Embryonic facial prominence (tissue), 1 donor: ENCODE measurements at regions not wholly inside any gene's neighbourhood (a gene's known extent, or its start where the extent isn't known, plus 50 kb on each side); places are given as distances from the start of the nearest gene placed in this dataset.
"Not testable (repeated sequence)": the region's sequence is repeated elsewhere in the genome, so short reads cannot be mapped to it uniquely, and the experiment has no call there.

Experiments used
- DNase-seq: peaks from one replicate; pipeline ENCODE4 v3.0.0-alpha.2; 2016; ENCODE audit errors: extremely low spot score

DNA sequence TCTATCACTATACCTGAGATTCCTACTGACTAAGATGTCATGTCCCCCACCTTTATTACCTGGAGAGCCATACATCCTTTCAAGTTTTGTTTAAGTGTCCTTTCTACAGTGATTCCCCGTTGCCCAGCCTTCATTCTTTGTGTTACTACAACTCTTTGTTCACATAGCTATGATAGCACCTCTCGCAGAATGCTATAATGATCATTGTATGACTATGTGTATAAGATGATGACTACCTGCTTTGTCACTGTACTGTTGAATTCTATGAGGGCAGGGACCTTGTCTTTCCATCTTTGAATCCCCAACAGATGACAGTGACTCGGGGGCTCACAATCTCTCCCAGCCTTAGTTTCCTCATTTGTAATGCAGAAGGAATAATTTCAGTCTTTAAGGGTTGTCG is 361.2 kb downstream of the NPR3 start:
- DNase-seq: no peak

DNA sequence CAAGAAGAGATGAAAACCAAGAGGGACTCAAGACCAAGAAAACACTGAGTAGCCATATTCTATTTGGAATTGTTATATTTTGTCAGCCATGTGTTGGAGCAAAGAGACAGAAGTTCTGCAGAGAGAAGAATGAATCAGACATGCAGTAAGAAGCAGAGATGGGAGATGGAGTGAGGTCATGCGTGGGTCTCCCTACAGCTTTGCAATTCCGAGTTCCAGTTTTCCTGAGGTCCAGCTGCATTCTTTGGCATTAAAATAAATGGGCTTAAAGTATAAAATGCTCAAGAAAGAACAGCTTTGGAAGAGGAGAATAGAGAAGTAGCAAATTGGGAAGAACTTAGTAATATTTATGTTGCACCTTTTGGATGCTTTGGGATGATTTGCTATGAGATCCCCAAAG is 361.6 kb downstream of the NPR3 start:
- DNase-seq: no peak

- DNase-seq: no peak
Measured at GRCh38 chr5:33073881-33074327, 362.8 kb downstream of the NPR3 start.

DNA sequence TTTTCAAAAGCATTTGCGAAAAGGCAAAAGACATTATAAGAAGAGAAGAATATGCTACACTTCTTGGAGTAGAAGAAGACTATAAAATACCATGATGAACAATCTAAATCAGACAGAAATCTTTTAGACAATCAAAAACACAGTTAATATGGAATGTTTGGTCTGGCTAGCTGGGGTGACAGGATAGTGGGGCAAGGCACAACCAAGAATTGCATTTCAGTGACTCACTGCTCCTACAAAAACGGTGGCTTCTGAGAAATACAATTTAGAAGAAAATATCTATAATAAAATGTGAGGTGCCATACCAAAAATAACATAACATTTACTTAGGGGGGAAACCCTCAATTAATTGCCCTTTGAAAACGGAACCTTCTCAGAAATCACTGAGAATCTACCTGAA is 363.4 kb downstream of the NPR3 start:
- DNase-seq: no peak

- DNase-seq: no peak
Measured at GRCh38 chr5:33075731-33076130, 364.6 kb downstream of the NPR3 start.

DNA sequence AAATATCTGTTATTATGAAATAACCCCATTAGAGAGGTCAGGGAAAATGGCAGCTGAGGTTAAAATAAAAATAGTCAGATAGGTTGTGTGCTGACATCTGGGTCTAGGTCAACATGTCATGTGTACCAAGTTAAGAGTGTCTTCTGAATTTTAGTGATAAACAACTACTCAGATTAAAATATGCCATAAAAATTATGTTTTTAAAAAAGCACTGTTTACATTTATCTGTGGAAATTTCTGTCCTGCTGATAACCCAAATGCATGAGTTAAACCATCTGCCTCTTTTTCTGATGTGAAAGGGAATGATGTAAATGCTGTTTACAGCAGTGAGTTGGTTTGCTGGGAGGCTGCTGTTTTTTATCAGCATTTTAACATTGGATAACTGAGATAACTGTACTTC is 361.2 kb upstream of the TARS1 start:
- DNase-seq: no peak

DNA sequence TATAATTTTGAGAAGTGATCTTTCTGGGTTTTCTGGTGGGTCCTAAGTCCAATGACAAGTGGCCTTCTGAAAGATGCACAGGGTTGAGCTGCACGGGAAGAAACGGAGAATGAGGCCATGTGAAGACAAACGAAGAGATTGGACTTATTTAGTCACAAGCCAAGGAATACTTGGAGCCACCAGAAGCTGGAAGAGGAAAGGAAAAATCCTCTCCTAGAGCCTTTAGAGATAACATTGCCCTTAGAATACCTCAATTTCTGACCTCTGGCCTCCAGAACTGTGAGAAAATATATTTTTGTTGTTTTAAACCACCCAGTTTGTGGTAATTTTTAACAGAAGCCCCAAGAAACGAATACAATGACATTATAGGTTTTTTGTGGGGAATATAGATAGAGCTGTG is 360.5 kb upstream of the TARS1 start:
- no peak for DNase-seq

- DNase-seq: no peak
Measured at GRCh38 chr5:33088176-33088575, 352.6 kb upstream of the TARS1 start.

- DNase-seq: no peak
Measured at GRCh38 chr5:33091571-33092363, 349.0 kb upstream of the TARS1 start.

DNA sequence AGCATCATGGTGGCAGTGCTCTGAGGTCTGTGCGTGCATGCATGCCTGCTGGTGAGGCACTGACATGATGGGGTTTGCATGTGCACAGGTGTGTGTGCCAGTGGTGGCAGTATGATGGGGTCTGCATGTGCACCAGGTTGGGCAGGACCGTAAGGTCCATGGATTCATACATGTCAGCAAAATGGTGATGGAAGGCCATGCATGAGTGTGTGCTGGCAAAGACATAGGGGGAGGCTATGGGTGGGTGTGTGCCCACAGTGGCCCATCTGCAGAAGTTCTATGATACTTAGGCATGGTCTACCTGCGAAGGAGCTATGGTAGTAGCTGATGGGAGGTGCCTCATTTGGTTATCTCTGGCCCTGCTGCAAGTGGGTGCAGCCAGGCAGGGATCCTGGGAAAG is 348.0 kb upstream of the TARS1 start:
- no peak for DNase-seq

- DNase-seq: no peak
Measured at GRCh38 chr5:33102551-33102950, 338.2 kb upstream of the TARS1 start.

DNA sequence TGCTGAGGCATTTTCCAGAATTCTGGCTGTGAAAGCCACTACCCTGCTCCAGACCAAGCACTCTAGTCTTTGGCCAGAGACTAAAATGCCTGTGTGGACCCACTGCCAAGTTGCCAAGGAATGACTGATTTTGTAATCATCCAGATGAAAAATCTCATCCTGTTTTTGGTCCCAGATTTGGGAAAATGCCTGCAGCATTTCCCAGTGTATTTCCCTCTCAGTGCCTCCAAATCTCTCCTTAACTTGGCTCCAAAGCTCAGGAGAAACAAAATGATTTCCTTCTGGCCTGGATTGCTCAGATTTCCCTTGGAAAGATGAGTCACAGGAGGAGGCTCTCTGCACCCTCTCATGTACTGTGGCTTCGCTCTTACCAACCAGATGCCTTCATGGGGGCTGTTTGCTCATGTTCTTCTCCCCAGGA is 335.2 kb upstream of the TARS1 start:
- DNase-seq: no peak

- DNase-seq: not testable (repeated sequence)
Measured at GRCh38 chr5:33110496-33110895, 330.3 kb upstream of the TARS1 start.

- no peak for DNase-seq
Measured at GRCh38 chr5:33114361-33114760, 326.4 kb upstream of the TARS1 start.

- DNase-seq: no peak
Measured at GRCh38 chr5:33115467-33115866, 325.3 kb upstream of the TARS1 start.

DNA sequence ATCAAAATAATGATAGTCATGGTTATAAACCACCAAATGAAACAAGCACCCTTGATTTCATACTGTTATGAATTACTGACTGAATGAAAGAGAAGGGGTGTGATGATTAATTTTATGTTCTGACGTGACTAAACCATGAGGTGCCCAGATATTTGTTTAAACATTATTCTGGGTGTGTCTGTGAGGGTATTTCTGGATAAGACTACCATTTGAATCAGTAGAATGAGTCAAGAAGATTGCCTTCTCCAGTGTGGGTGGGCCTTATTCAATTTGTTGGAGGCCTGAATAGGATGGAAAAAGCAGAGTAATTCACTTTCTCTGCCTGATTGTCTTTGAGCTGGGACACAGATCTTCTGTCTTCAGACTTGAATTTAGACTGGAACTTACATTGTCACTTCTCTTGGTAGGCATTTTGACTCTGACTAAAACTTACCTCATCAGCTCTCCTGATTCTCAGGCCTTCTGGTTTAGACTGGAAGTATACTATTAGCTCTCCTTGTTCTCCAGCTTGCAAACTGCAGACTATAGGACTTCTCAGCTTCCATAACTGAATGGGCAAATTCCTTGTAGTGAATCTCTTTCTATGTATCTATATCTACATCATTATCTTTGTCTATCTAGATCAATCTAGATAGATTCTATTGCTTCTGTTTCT is 321.9 kb upstream of the TARS1 start:
- DNase-seq: no peak

GRCh38 chr5:33120671-33121070 is 320.1 kb upstream of the TARS1 start:
- no peak for DNase-seq

DNA sequence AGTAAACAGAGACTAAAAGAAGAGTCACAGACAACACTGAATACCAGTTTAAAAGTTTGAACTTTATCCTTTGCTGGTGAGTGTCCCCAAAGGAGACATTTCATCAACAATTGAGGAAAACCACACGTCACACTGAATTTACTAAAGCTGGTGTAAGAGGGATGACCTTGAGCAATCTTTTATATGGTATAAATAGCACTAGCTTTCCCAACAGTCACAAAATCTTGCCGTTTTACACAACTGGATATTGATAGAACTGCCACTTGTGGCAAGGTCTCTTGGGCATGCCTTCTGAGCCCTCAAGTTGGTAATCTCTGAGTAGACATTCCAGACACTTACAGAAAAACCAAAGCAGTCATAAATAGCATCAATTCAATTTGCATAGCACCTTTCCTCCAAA is 311.5 kb upstream of the TARS1 start:
- no peak for DNase-seq

- no peak for DNase-seq
Measured at GRCh38 chr5:33136785-33137184, 304.0 kb upstream of the TARS1 start.

- DNase-seq: not testable (repeated sequence)
Measured at GRCh38 chr5:33138145-33138544, 302.6 kb upstream of the TARS1 start.

DNA sequence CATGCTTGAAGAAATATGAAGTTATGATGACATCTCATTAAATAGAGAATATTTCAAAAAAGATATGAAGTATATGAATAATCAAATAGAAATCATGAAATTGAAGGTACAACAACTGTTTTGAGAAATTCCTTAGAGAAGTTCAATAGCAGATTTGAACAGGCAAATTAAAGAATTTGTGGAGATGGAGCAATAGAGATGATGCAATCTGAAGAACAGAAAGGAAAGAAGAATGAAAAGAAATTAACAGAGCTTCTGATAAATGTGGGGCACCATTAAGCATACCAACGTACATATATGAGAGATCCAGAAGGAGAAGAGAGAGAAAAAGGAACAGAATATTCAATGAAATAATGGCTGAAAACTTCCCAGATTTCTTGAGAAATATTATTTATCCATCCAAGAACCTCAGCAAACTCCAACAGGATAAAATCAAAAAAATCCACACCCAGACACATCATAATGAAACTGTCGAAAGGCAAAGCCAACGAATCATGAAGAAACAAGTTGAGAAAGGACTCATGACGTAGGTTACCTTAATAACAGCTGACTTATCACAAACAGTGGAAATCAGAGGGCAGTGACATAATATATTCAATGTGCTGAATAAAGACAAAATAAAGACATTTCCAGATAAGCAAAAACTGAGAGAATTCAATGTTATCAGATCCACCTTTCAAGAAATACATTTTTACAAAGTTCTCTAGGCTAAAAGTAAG is 297.2 kb upstream of the TARS1 start:
- DNase-seq: no peak

- no peak for DNase-seq
Measured at GRCh38 chr5:33146881-33147280, 293.9 kb upstream of the TARS1 start.

- DNase-seq: no peak
Measured at GRCh38 chr5:33148076-33148513, 292.7 kb upstream of the TARS1 start.
